HG03439 (cell line): ENCODE measurements at regions not wholly inside any gene's neighbourhood (a gene's known extent, or its start where the extent isn't known, plus 50 kb on each side); places are given as distances from the start of the nearest gene placed in this dataset.
A peak's percentile ranks its signal among the peaks of the same experiment; 100 is the strongest.

Experiments
- ATAC-seq: cut with Tn5 transposase; IDR thresholded peaks from one replicate; pipeline ENCODE4 v1.9.1; 2021; ENCODE audit warnings: mild to moderate bottlenecking, moderate library complexity; ENCODE audit not compliant: unreplicated experiment

DNA sequence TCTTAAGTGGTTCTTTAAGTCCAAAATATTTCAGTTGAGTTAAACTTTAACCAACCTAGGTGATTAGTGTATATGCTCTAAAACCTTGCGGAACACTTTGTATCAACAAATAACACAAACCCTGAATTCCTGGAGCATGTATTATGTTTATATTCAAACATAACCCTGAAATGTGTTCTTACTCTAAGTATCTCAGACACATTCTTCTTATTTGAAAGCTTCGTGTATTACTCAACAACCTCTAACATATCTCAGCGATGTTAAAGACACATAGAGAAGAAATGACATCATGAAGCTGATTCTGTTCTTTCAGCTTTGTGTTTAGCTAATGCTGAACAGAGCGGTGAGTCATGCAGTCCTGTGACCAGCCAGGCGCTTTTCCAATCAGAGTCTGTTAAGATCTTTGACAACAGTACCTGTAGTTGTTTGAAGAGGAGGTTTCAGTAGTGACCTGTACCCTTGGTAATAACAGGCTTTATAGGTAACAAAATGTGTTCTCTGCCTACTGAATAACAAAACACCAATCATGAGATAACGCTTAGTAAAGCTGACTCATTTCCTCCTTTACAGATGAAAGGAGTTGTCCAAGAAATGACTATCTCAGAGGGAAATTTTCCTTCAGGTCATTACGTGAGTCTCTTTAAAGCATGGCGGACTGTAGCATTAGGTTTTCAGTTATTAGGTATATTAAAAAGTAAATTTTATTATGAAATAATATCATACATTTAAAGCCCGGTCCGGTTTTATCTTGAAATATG is 67.3 kb upstream of the KLF6 start:
- peak; percentile 88 for ATAC-seq

DNA sequence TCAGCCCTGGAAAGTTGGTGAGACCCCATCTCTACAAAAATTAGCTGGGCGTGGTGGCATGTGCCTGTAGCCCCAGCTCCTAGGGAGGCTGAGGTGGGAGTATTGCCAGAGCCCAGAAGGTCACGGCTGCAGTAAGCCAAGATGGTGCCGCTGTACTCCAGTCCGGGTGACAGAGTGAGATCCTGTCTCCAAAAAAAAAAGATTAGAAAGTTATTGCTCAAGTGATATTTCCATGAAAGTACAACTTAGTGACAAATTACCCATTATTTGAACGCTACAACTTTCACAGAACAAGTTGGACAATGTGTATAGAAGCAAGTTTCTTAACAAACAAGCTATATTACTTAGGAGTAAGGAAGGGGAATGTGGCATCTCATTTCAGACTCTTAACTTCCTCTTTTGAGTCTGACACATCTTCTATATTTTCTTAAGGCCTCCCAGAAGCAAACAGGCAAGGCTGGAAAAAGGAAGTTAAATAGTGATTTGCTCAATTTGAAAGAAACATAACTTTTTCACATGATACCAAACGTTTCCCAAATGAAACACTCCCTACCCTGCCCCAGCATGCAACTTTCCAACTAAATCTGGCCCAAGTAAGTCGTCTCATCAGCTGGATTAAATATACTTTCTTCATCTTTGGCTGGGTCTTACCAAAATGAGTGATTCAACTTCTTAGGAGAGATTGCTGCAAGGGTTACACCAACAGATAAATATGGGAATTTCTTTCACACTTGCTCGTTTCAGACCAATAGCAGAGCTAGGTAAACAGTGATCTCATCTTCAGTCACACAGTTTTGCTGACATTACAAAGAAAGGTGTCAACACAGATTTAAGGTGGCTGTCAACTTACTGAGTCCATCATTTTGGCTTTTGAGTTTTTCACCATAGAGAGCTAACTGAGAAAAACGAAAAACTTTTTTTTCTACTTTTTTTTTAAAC is 66.3 kb upstream of the KLF6 start:
- ATAC-seq, result no peak

DNA sequence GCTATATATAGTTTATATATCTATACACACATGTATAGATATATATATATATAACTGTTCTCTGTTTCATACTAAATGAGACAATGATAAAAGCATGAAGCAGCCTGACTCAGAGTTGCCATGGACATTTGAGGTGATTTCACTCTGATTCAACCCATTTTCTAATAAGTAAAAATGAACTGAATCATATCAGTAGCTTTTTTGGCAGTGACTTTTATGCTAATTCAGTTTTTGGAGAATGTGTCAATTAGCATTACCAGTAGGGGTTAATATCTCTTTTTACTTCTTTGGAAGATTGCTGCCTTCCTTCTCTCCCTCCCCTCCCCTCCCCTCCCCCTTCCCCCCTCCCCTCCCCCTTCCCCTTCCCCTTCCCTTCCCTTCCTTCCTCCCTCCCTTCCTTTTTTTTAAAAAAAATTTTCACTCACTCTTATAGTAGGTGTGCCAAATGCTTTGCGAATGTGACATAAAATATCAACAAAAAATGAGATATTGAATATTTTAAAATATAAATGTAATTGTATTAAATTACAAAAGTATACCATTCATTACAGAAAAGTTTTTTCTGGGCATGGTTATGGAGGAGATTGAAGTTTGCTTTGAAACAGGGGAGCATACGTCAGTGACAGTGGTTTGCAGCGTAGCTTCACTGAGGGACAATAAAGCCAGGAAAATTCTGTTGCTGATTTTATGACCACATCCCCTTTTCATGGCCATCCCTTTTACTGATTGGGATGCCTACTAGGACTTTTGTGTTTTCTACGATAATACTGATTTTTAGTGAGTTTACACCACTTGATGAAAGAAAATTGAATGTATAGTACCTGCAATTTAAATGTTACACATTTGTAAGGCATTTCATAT is 64.0 kb upstream of the KLF6 start:
- no peak for ATAC-seq

GRCh38 chr10:3848005-3848774 is 63.2 kb upstream of the KLF6 start:
- no peak for ATAC-seq

- ATAC-seq, result no peak
Observed at GRCh38 chr10:3846736-3847135, 61.7 kb upstream of the KLF6 start.

GRCh38 chr10:3844491-3845025 is 59.5 kb upstream of the KLF6 start:
- no peak for ATAC-seq

DNA sequence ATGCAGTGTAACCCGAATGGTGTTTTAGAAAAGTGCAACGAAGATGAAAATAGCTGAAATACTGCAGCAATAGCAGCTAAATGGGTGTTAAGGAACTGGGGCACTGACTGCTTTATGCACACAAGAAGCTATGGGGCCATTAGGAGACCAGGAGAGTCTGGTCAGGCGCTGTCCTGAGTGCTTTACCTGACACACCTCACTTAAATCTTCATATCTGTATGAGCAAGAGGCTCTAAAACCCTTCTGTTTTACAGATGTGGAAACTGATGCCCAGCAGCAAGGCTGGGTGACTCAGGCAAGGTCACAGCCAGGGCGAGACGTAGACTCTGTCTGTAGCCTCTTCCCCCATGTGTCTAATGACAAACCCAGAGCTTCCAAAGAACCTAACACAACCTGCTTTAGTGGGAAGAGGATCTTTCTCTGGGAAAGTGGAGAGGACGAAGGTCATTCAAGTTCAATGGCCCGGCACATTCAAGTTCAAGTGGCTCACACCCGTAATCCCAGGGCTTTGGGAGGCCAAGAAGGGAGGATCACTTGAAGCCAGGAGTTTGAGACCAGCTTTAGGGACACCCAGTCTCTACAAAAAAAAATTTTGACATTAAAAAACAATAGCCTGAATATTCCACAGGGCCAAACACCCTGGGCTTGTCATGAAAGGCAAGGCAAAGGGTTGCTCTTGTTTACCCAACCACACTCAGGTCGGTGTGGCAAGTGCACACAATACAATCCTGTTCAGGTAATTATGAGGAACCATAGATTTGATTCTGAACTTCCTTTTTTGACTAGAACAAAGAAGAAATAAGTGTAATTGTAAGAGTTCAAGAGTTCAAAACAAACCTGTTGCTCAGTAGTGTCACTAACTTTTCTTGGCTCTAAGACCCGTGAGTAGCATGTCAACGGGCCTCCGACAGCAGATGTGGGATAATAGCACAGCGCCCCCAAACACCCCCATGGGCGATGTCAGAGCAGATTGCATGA is 53.7 kb upstream of the KLF6 start:
- ATAC-seq, result no peak

- no peak for ATAC-seq
Observed at GRCh38 chr10:3837647-3838459, 52.8 kb upstream of the KLF6 start.

- ATAC-seq, result peak; percentile 64
Observed at GRCh38 chr10:3836222-3836820, 51.3 kb upstream of the KLF6 start.

DNA sequence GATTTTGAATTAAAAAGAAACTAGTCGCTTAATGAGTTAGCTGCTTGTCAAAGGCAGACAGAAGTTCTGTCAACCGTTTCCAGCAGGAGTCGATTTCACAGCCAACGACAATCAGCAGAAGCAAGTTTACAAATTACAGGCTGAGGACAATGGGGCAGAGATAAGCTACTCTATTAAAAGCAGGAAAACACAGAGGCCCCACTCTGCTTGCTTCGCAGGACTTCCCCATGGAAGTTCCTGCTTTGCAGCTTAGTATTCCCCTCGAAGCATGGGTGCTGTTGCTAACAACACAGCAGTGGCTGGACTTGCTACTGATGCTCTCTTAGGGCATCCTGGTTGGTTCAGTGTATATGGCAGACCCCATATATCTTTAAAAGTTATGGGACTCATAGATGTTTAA is 50.8 kb upstream of the KLF6 start:
- ATAC-seq, result peak; percentile 25

DNA sequence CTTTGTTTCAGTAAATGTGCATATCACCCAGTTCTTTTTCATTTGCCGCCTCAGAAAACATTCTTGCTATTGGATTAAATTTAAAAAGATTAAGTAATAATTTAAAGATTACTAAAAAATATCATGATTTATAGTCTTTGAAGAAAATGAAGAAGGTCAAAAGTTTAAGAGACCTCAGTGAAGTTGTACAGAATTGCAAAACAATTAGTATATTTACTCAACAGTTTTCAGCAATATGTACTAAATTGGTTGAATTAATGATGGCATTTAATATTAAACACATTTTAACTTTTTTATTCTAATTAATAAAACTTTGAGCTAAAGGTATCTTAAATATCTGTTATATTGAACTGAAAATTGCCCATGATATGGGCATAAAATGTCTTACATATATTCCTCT is 49.9 kb upstream of the KLF6 start:
- no peak for ATAC-seq
